Choroid plexus epithelial cell (primary cell): ENCODE measurements at regions not wholly inside any gene's neighbourhood (a gene's known extent, or its start where the extent isn't known, plus 50 kb on each side); places are given as distances from the start of the nearest gene placed in this dataset.

Experiments used
- DNase-seq: peaks from one replicate; pipeline ENCODE4 v3.0.0-alpha.2; 2010; ENCODE audit warnings: low read depth
- H3K4me3 ChIP-seq: 2 replicates; pipeline ENCODE4 v1.5.1; 2011; ENCODE audit warnings: low read depth, mild to moderate bottlenecking, control low read depth, low read length, moderate library complexity
- CTCF ChIP-seq: conservative IDR thresholded peaks from 2 replicates; pipeline ENCODE4 v1.5.1; 2011; ENCODE audit warnings: low read depth, mild to moderate bottlenecking, control low read depth, inconsistent platforms, low read length, moderate library complexity

- DNase-seq, result no peak
- no peak for TF ChIP-seq CTCF
- H3K4me3 ChIP-seq, result no peak overlapping the region
Measured at GRCh38 chr20:52084727-52085126, 106.9 kb downstream of the ZFP64 start.

- DNase-seq, result peak; percentile 87
- TF ChIP-seq CTCF, result peak; percentile 82
Measured at GRCh38 chr20:52083627-52084232, 107.8 kb downstream of the ZFP64 start.

GRCh38 chr20:52082612-52083011, 109.0 kb downstream of the ZFP64 start:
- peak; percentile 27 for DNase-seq
- no peak for TF ChIP-seq CTCF
- no peak overlapping the region for H3K4me3 ChIP-seq

More at GRCh38 chr20:52083627-52084232, 107.8 kb downstream of the ZFP64 start:
- no peak overlapping the region for H3K4me3 ChIP-seq

GRCh38 chr20:52081791-52082190, 109.8 kb downstream of the ZFP64 start:
- TF ChIP-seq CTCF, result no peak
- no peak overlapping the region for H3K4me3 ChIP-seq
- no peak for DNase-seq

- no peak for DNase-seq
- no peak overlapping the region for H3K4me3 ChIP-seq
- no peak for TF ChIP-seq CTCF
Measured at GRCh38 chr20:52081066-52081465, 110.5 kb downstream of the ZFP64 start.

GRCh38 chr20:52078289-52078688, 113.3 kb downstream of the ZFP64 start:
- DNase-seq, result peak; percentile 22
- no peak overlapping the region for H3K4me3 ChIP-seq
- TF ChIP-seq CTCF, result no peak

GRCh38 chr20:52076164-52076563, 115.4 kb downstream of the ZFP64 start:
- H3K4me3 ChIP-seq, result no peak overlapping the region
- peak; percentile 81 for DNase-seq
- no peak for TF ChIP-seq CTCF
